IMR-90 (cell line): ENCODE measurements at regions not wholly inside any gene's neighbourhood (a gene's known extent, or its start where the extent isn't known, plus 50 kb on each side); places are given as distances from the start of the nearest gene placed in this dataset.

ENCODE experiments used
- ATAC-seq: fragments of 200-7000 bp; cut with Tn5 transposase; 2 replicates; pipeline ENCODE4 v1.9.1; 2020; ENCODE audit warnings: low read depth, mild to moderate bottlenecking, moderate library complexity
- BruUV-seq: library from RNA; stranded (reverse); fragments of 400-500 nt; replicated peaks from 2 replicates; lab custom pipeline; 2021; lab: Mats Ljungman, UMichigan
- CTCF ChIA-PET: fragments of 300-600 bp; formaldehyde crosslinking; extraction: SDS; loops from one replicate; lab custom pipeline; 2021; ENCODE audit warnings: antibody characterized with exemption; lab: Yijun Ruan, JAX
- POLR2A ChIA-PET: fragments of 300-600 bp; sonication (Branson Sonifier 250); formaldehyde crosslinking; loops from one replicate; lab custom pipeline; 2022; ENCODE audit warnings: antibody characterized with exemption; ENCODE audit not compliant: unreplicated experiment; lab: Charles Lee
- DNase-seq: peaks from one replicate; pipeline ENCODE4 v3.0.0; 2013
- H2AFZ ChIP-seq: replicated peaks from 2 replicates; pipeline ENCODE3; 2013; ENCODE audit warnings: low read length, mild to moderate bottlenecking; ENCODE audit not compliant: poor library complexity
- H2AK5ac ChIP-seq: 2 replicates; pipeline ENCODE4 v1.6.1; 2013; ENCODE audit warnings: low read depth, low read length, inconsistent platforms
- H2AK9ac ChIP-seq: replicated peaks from 2 replicates; pipeline ENCODE3; 2013; ENCODE audit warnings: mild to moderate bottlenecking, low read depth, low read length, moderate library complexity; ENCODE audit not compliant: poor library complexity
- H2BK120ac ChIP-seq: 2 replicates; pipeline ENCODE4 v1.6.1; 2013; ENCODE audit warnings: low read depth, low read length, inconsistent platforms
- H2BK15ac ChIP-seq: 3 replicates; pipeline ENCODE4 v1.6.1; 2013; ENCODE audit warnings: low read depth, low read length, inconsistent platforms
- H2BK20ac ChIP-seq: 2 replicates; pipeline ENCODE4 v1.6.1; 2013; ENCODE audit warnings: low read depth, mild to moderate bottlenecking, inconsistent platforms, low read length, moderate library complexity
- H2BK5ac ChIP-seq: 2 replicates; pipeline ENCODE4 v1.6.1; 2013; ENCODE audit warnings: mild to moderate bottlenecking, low read depth, low read length, inconsistent platforms; ENCODE audit not compliant: poor library complexity, severe bottlenecking
- H3K14ac ChIP-seq: replicated peaks from 2 replicates; pipeline ENCODE4 v1.6.1; 2013; ENCODE audit warnings: low read depth, low read length, inconsistent platforms
- H3K18ac ChIP-seq: 2 replicates; pipeline ENCODE4 v1.6.1; 2013; ENCODE audit warnings: low read depth, low read length, control low read depth
- H3K23ac ChIP-seq: 2 replicates; pipeline ENCODE4 v1.6.1; 2013; ENCODE audit warnings: low read depth, low read length, inconsistent platforms
- H3K27ac ChIP-seq: 2 replicates; pipeline ENCODE4 v1.5.1; 2013; ENCODE audit warnings: mild to moderate bottlenecking, control low read depth, low read length; ENCODE audit not compliant: insufficient read depth
- H3K27me3 ChIP-seq: 2 replicates; pipeline ENCODE4 v1.6.1; 2013; ENCODE audit warnings: low read length; ENCODE audit not compliant: control insufficient read depth, insufficient read depth
- H3K36me3 ChIP-seq: 2 replicates; pipeline ENCODE4 v1.6.1; 2013; ENCODE audit warnings: low read length, mixed read lengths; ENCODE audit not compliant: control insufficient read depth, insufficient read depth
- H3K4ac ChIP-seq: 2 replicates; pipeline ENCODE4 v1.6.1; 2013; ENCODE audit warnings: low read depth, low read length, inconsistent platforms
- H3K4me1 ChIP-seq: 2 replicates; pipeline ENCODE4 v1.6.1; 2013; ENCODE audit warnings: low read length, mixed read lengths; ENCODE audit not compliant: control insufficient read depth, insufficient read depth
- H3K4me2 ChIP-seq: 2 replicates; pipeline ENCODE4 v1.6.1; 2013; ENCODE audit warnings: low read depth, mild to moderate bottlenecking, control low read depth, low read length, moderate library complexity
- H3K4me3 ChIP-seq: 2 replicates; pipeline ENCODE4 v1.5.1; 2013; ENCODE audit warnings: low read depth, mild to moderate bottlenecking, control low read depth, low read length, moderate library complexity; ENCODE audit not compliant: insufficient read depth
- H3K56ac ChIP-seq: 2 replicates; pipeline ENCODE4 v1.6.1; 2013; ENCODE audit warnings: low read length, inconsistent platforms; ENCODE audit not compliant: insufficient read depth; ENCODE audit errors: extremely low read depth
- H3K79me1 ChIP-seq, 2 experiments: 2 replicates each; pipeline ENCODE4 v1.6.1; 2013; ENCODE audit warnings: low read length in 2 of 2, inconsistent platforms in 1 of 2, low read depth in 1 of 2
- H3K9ac ChIP-seq: 2 replicates; pipeline ENCODE4 v1.6.1; 2013; ENCODE audit warnings: low read depth, low read length, control low read depth
- H3K9me1 ChIP-seq: 2 replicates; pipeline ENCODE4 v1.6.1; 2013; ENCODE audit warnings: low read length, inconsistent platforms; ENCODE audit not compliant: insufficient read depth
- H3K9me3 ChIP-seq: 2 replicates; pipeline ENCODE4 v1.6.1; 2013; ENCODE audit warnings: low read length; ENCODE audit not compliant: control insufficient read depth, insufficient read depth
- H4K20me1 ChIP-seq: 2 replicates; pipeline ENCODE4 v1.6.1; 2013; ENCODE audit warnings: low read length, inconsistent platforms; ENCODE audit not compliant: insufficient read depth
- H4K5ac ChIP-seq: 2 replicates; pipeline ENCODE4 v1.6.1; 2013; ENCODE audit warnings: mild to moderate bottlenecking, low read depth, low read length, control low read depth
- H4K8ac ChIP-seq, 2 experiments: 2 replicates each; pipeline ENCODE4 v1.6.1; 2013; ENCODE audit warnings: low read depth in 2 of 2, low read length in 2 of 2, control low read depth in 1 of 2, inconsistent platforms in 1 of 2
- H4K91ac ChIP-seq: 2 replicates; pipeline ENCODE4 v1.6.1; 2013; ENCODE audit warnings: low read depth, low read length, inconsistent platforms; ENCODE audit not compliant: insufficient read depth
- BHLHE40 ChIP-seq: fragments of 150-350 bp; IDR thresholded peaks from 2 replicates; pipeline ENCODE4 v1.6.1; 2016; ENCODE audit warnings: mild to moderate bottlenecking, low read depth, low read length
- CEBPB ChIP-seq: IDR thresholded peaks from 2 replicates; pipeline ENCODE4 v1.6.1; 2012; ENCODE audit warnings: low read depth, low read length, improper control_type of control experiment
- CHD1 ChIP-seq: IDR thresholded peaks from 2 replicates; pipeline ENCODE4 v1.6.1; 2012; ENCODE audit warnings: low read depth, low read length, improper control_type of control experiment
- CTCF ChIP-seq: conservative IDR thresholded peaks from 2 replicates; pipeline ENCODE4 v1.5.1; 2012; ENCODE audit warnings: mild to moderate bottlenecking, low read depth, low read length, improper control_type of control experiment
- ELK1 ChIP-seq: fragments of 150-350 bp; IDR thresholded peaks from 2 replicates; pipeline ENCODE4 v1.6.1; 2016; ENCODE audit warnings: low read depth, mild to moderate bottlenecking, low read length, moderate library complexity, borderline replicate concordance
- FOS ChIP-seq: fragments of 150-350 bp; IDR thresholded peaks from 2 replicates; pipeline ENCODE4 v1.6.1; 2016; ENCODE audit warnings: low read depth, low read length
- MAFK ChIP-seq: IDR thresholded peaks from 2 replicates; pipeline ENCODE4 v1.6.1; 2012; ENCODE audit warnings: low read depth, low read length, improper control_type of control experiment
- MAZ ChIP-seq: IDR thresholded peaks from 2 replicates; pipeline ENCODE4 v1.6.1; 2012; ENCODE audit warnings: low read depth, mild to moderate bottlenecking, low read length, improper control_type of control experiment, moderate library complexity, borderline replicate concordance
- MXI1 ChIP-seq: IDR thresholded peaks from 2 replicates; pipeline ENCODE4 v1.6.1; 2012; ENCODE audit warnings: low read depth, mild to moderate bottlenecking, low read length, moderate library complexity, borderline replicate concordance
- NFE2L2 ChIP-seq: fragments of 150-350 bp; IDR thresholded peaks from 2 replicates; pipeline ENCODE4 v1.6.1; 2016; ENCODE audit warnings: low read depth, mild to moderate bottlenecking, low read length
- POLR2A ChIP-seq: IDR thresholded peaks from 2 replicates; pipeline ENCODE4 v1.6.1; 2012; ENCODE audit warnings: mild to moderate bottlenecking, low read depth, low read length
- RCOR1 ChIP-seq: IDR thresholded peaks from 2 replicates; pipeline ENCODE4 v1.6.1; 2012; ENCODE audit warnings: mild to moderate bottlenecking, low read length, improper control_type of control experiment; ENCODE audit not compliant: insufficient replicate concordance
- RFX5 ChIP-seq: IDR thresholded peaks from 2 replicates; pipeline ENCODE4 v1.8.0; 2012; ENCODE audit warnings: low read depth, mild to moderate bottlenecking, low read length, moderate library complexity
- SMC3 ChIP-seq: fragments of 150-350 bp; IDR thresholded peaks from 2 replicates; pipeline ENCODE4 v1.6.1; 2016; ENCODE audit warnings: low read depth, mild to moderate bottlenecking, antibody characterized with exemption, low read length, moderate library complexity
- USF2 ChIP-seq: fragments of 150-350 bp; IDR thresholded peaks from 2 replicates; pipeline ENCODE4 v1.6.1; 2017; ENCODE audit warnings: mild to moderate bottlenecking, antibody characterized with exemption, low read length, low read depth
- WGBS, 2 experiments: methylation state at CpG; one replicate each; pipeline versions ENCODE4 v1.1.5 to v1.1.7; 2013; ENCODE audit warnings: missing lambda C conversion rate in 2 of 2; ENCODE audit not compliant: insufficient read length in 1 of 2; ENCODE audit errors: extremely low coverage in 2 of 2; 5-methylcytosine and 5-hydroxymethylcytosine counted together
- dilution Hi-C: fragments of 300-500 bp; cut with HindIII; formaldehyde crosslinking; loops from one replicate; pipeline ENCODE4 v1.14.3; 2018; ENCODE audit warnings: low sequenced_read_pairs; ENCODE audit not compliant: unreplicated experiment
- in situ Hi-C: fragments of 300-500 bp; cut with MboI; formaldehyde crosslinking; loops from 3 replicates; pipeline ENCODE4 v1.14.3; 2019; ENCODE audit warnings: low sequenced_read_pairs, inconsistent platforms, mixed read lengths
- intact Hi-C: fragments of 100-400 bp; cut with micrococcal nuclease; formaldehyde crosslinking; loops from 2 replicates; pipeline ENCODE4 v1.10.0; 2022

GRCh38 chr6:178119-178518 lies 114.2 kb upstream of the DUSP22 start:
- CTCF ChIA-PET, result no interaction called here
- no TSS peak for BruUV-seq
- H3K56ac ChIP-seq, result no peak overlapping the region
- intact Hi-C loops, result no loop called here
- no peak overlapping the region for H3K4me3 ChIP-seq
- 86% methylated on average over 10 of the region's 11 CpGs; no CpG with 5 or more reads in 1 of the 2 experiments for WGBS, 2 experiments
- H4K91ac ChIP-seq, result no peak overlapping the region
- no peaks in the 10 kb centered on the region for H4K20me1 ChIP-seq
- no peaks in the 10 kb centered on the region for H3K36me3 ChIP-seq
- no peak overlapping the region for H3K23ac ChIP-seq
- no peak overlapping the region for H3K9ac ChIP-seq
- ATAC-seq (no peak), DNase-seq (no peak)
- H2AK9ac ChIP-seq, result no peak overlapping the region
- no peak overlapping the region for H3K14ac ChIP-seq
- H3K79me1 ChIP-seq, result no peaks in the 10 kb centered on the region
- no peak overlapping the region for H3K27ac ChIP-seq
- H2BK120ac ChIP-seq, result no peak overlapping the region
- in situ Hi-C loops, result no loop called here
- H2AK5ac ChIP-seq, result no peak overlapping the region
- no peak overlapping the region for H3K18ac ChIP-seq
- TF ChIP-seq CHD1, result no peak
- no peak for TF ChIP-seq MAZ
- no peak for TF ChIP-seq ELK1
- TF ChIP-seq CEBPB, result no peak
- no peak for TF ChIP-seq USF2
- no peak for TF ChIP-seq BHLHE40
- no peak for TF ChIP-seq RFX5
- TF ChIP-seq MXI1, result no peak
- TF ChIP-seq CTCF, result no peak
- TF ChIP-seq SMC3, result no peak
- TF ChIP-seq FOS, result no peak
- TF ChIP-seq POLR2A, result no peak
- no peak for TF ChIP-seq RCOR1
- TF ChIP-seq NFE2L2, result no peak
- TF ChIP-seq MAFK, result no peak
- H2AFZ ChIP-seq, result no peak overlapping the region
- H3K4me1 ChIP-seq, result no peaks in the 10 kb centered on the region
- POLR2A ChIA-PET, result no interaction called here
- H2BK15ac ChIP-seq, result no peak overlapping the region
- no peak overlapping the region for H3K4ac ChIP-seq
- dilution Hi-C loops, result no loop called here
- H2BK20ac ChIP-seq, result no peak overlapping the region
- peaks cover under 1% of the 10 kb centered on the region; the same call in 1 of the 2 replicates for H3K27me3 ChIP-seq
- no peak overlapping the region for H4K8ac ChIP-seq
- no peak overlapping the region for H3K4me2 ChIP-seq
- H3K9me3 ChIP-seq, result no peaks in the 10 kb centered on the region
- no peaks in the 10 kb centered on the region for H3K9me1 ChIP-seq
- no peak overlapping the region for H4K5ac ChIP-seq
- no peak overlapping the region for H2BK5ac ChIP-seq
